GM18519 (cell line): ENCODE measurements at regions not wholly inside any gene's neighbourhood (a gene's known extent, or its start where the extent isn't known, plus 50 kb on each side); places are given as distances from the start of the nearest gene placed in this dataset.
A peak's percentile ranks its signal among the peaks of the same experiment; 100 is the strongest.
"Not testable (repeated sequence)": the region's sequence is repeated elsewhere in the genome, so short reads cannot be mapped to it uniquely, and the experiment has no call there.

Experiments used
- ATAC-seq: cut with Tn5 transposase; IDR thresholded peaks from one replicate; pipeline ENCODE4 v1.9.1; 2021; ENCODE audit warnings: mild to moderate bottlenecking, moderate library complexity; ENCODE audit not compliant: unreplicated experiment, low FRiP score

- no peak for ATAC-seq
Observed at GRCh38 chr7:21299766-21300165, 128.1 kb upstream of the SP4 start.

DNA sequence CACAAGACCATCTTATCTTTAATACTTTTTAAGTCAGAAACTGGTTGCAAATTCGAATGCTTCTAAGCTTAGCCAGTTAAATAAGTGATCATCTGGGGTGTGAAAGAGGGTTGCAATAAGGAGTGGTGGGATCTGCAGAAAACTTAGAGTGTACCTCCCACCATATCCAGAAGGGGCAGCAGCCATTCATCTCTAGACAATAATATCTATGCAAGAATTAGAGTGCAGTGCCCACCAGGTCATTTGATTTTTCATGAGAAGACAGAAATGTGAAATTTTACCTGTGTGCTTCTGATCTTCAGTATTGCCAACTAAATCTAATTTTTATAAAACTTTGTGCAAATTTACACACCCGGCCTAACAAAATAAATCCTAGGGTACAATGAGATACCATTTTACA lies 127.2 kb upstream of the SP4 start:
- no peak for ATAC-seq

- ATAC-seq: no peak
Observed at GRCh38 chr7:21304808-21305375, 123.0 kb upstream of the SP4 start.

DNA sequence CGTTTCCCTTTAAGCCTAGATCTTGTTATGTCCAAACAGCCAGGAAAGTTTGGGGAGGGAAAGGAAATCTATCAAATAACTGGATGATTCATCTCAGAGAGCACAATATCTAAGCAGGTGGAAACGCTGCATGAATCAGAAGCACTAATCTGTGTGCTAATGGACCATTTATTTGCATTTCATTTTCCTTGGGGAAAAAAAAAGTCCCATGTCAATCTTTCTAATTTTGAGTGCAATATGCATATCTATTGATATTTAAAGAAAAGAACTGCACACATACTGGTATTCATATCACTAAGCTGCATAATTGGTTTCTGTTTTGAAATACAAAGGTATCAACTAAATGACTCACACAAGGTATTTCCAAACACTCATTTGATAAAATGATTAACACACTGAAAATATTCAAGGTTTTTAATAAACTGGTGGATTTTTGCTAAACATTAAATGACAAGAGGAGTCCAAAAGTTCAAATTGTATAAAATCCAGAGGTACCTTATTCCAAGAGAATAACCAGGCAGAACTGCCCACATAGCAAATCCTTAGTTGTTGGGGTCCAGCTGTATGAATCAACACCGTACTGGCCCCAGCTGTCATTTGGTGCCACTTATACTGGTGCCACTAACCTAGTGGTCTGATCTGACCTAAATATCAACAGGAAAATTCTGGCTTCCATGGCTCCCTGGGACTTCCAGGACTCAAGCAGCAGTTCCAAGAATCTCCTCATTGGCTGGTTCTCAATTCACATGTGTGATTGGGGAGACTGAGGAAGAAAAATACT lies 122.2 kb upstream of the SP4 start:
- ATAC-seq: peak; percentile 55

GRCh38 chr7:21314954-21315353 lies 112.9 kb upstream of the SP4 start:
- no peak for ATAC-seq

DNA sequence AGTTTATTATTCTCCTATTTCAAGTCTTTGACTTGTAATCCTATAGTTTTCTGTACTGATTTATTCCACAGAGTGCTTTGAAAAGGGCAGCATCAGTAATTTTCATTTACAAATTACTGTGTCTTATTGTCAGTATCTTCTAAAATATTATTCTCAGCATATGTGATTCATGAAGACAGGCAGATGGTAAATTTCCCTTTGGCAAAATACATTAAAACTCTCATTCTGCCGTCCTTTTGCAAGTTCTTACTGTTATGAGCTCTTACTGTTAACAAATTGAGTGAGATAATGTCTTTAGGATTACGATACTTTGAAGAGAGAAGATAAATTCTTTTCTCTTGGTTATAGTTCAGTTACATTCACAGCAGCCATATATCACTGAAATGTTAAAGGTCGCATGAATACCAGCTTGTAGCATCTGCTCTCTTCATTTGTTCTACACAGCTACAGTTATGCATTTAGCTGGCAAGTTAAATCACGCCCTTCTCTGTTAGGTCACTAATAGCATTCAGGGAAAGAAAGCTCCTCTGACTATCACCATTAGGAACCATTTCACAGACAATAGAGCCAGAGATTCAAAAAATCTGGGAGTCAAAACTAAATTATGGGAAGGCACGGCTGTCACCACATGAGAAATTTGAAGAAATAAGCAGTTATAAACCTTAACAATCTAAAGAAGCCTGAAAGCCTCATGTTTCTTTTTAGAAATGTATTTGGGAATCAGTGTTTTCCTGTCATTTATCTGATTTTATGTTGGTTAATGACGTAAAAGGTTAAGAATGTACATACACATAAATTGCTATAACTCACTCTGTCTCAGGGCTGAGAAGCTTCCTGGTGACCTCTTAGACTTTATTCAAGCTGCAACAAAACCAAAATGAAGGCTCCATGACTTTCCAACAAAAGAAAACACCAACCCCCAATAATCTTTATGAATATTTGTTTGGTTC lies 109.6 kb upstream of the SP4 start:
- no peak for ATAC-seq

DNA sequence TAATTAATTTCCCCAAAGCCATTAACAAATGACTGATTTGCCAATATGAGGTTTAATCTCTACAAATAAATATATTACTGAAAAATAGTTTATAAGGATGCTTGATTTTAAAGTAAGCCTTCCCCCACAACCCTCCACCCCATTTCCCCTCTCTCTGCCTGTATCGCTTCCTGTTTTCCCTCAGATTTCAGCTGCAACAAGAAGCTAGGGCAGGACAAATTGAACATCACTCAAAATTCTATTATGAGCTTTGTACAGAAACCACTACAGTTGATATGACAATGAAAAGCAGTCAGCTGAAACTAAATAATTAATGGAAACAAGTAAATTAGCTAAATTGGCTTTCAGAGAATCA lies 109.0 kb upstream of the SP4 start:
- ATAC-seq: no peak

DNA sequence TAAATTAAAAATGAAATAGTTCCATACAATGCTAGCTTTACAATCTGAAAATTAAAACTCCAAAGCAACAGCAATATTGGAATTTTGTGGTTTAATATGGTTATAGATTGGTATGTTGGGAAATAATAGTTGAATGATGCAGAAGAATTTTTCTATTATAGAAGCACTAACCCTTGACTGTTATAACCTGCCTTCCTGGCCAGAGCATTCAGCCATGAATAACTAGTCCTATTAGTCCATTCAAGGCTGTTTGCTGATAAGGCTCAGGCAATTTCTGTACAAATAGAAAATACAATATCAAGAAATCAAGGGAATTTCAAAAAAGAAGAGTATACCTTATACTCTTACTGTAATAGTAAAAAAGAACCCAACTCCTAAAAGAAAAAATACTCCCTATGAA lies 101.6 kb upstream of the SP4 start:
- no peak for ATAC-seq

- ATAC-seq: no peak
Observed at GRCh38 chr7:21326921-21327320, 101.0 kb upstream of the SP4 start.

DNA sequence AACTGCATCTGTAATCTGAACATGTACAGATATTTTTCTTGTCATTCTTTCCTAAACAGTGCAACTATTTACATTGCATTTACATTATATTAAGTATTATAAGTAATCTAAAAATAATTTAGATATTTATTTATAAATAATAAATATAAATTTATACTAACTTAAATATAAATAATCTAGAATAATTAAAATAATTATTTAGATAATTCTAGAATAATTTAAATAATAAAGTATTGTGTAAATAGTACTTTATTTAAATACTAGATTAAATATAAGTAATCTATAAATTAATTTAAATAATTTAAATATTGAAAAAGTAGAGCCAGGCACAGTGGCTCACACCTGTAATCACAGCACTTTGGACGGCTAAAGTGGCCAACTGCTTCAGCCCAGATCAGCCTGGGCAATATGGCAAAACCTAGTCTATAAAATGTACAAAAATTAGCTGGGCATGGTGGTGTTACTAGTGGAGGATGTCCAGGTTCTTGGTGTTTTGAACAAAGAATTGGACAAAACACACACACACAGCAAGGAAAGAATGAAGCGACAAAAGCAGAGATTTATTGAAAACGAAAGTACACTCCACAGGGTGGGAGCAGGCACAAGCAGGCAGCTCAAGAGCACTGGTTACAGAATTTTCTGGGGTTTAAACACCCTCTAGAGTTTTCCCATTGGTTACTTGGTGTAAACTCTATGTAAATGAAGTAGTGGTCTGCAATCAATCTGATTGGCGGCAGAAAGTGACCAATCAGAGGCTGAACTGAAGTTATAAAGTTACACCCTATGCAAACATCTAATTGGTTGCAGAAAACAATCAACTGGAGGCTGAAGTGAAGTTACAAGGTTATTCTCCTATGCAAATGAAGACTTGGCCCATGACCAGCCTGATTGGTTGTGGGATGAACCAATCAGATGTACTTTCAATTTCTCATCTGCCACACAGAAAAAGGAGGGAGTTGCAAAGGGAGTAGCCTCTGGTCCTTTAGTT lies 100.2 kb upstream of the SP4 start:
- ATAC-seq: no peak

- no peak for ATAC-seq
Observed at GRCh38 chr7:21330462-21331178, 97.3 kb upstream of the SP4 start.

DNA sequence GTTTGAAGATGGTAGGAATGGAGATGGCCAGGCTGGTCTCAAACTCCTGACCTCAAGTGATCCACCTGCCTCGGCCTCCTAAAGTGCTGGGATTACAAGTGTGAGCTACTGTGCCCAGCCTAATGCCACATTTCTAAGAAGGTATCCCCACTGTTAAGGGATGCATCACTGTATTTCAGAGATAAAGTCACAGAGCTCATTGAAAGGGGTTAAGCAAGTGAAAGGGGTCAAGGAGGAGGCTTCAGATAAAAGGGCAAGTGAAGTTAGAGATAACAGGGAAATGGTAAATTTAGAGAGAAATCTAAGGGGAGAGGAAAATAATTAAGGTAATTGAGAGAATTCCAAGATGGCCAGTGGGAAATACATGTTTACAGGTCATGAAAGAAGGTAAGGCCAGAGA lies 93.0 kb upstream of the SP4 start:
- no peak for ATAC-seq

GRCh38 chr7:21336743-21337142 lies 91.1 kb upstream of the SP4 start:
- ATAC-seq: no peak

DNA sequence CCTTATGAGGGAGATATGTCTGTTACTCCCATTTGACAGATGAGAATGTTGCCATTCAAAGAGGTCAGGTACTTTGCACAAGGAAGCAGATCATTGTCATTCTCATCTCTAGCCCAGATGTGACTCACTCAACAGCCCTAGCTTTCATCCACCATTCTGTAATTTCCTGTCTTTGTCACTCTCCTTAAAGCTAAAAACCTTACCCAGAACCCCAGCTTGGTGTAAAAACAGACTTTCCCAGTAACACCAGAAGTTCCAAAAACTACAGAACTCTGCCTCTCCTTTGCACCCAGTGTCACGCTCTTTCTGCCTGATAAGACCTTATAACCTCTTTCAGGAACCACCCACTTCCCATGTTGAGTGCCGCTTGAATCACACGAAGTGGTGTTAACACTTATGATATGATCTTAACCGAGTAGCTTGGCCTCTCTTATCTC lies 89.1 kb upstream of the SP4 start:
- ATAC-seq: no peak

- ATAC-seq: not testable (repeated sequence)
Observed at GRCh38 chr7:21344900-21345299, 83.0 kb upstream of the SP4 start.

DNA sequence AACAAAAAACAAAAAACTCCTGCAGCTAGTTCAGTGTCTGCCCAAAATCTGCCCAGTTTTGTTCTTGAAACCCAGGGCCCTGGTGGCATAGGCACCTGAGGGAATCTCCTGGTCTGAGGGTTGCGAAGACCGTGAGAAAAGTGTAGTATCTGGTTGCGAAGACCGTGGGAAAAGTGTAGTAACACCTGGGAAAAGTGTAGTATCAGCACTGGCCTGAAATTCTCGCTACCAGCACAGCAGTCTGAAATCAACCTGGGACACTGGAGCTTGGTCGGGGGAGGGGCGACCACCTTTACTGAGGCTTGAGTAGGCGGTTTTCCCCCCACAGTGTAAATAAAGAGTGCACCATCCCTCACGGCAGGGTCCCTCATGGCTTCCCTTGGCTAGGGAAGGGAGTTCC lies 82.5 kb upstream of the SP4 start:
- ATAC-seq: no peak

- peak; percentile 55 for ATAC-seq
Observed at GRCh38 chr7:21346297-21346696, 81.6 kb upstream of the SP4 start.

GRCh38 chr7:21352540-21353387 lies 75.1 kb upstream of the SP4 start:
- ATAC-seq: peak; percentile 74

- no peak for ATAC-seq
Observed at GRCh38 chr7:21353388-21353780, 74.5 kb upstream of the SP4 start.
